Naive thymus-derived CD4-positive, alpha-beta T cell (primary cell): ENCODE measurements at regions not wholly inside any gene's neighbourhood (a gene's known extent, or its start where the extent isn't known, plus 50 kb on each side); places are given as distances from the start of the nearest gene placed in this dataset.
A peak's percentile ranks its signal among the peaks of the same experiment; 100 is the strongest.

Experiments used
- ATAC-seq: fragments of 150-1000 bp; cut with Tn5 transposase; 2 replicates; pipeline ENCODE4 v1.10.0; 2021; ENCODE audit warnings: mild to moderate bottlenecking, moderate library complexity
- CTCF ChIA-PET: fragments of 350-600 bp; sonication (Branson Sonifier 250); formaldehyde crosslinking; loops from one replicate; lab custom pipeline; 2021; ENCODE audit warnings: antibody characterized with exemption; lab: Charles Lee
- POLR2A ChIA-PET: fragments of 350-600 bp; sonication (Branson Sonifier 250); formaldehyde crosslinking; loops from one replicate; lab custom pipeline; 2021; ENCODE audit warnings: antibody characterized with exemption, inconsistent platforms; lab: Charles Lee
- DNase-seq, 9 donors: peaks; one replicate each; pipeline versions ENCODE4 v3.0.0 to v3.0.0-alpha.2; 2020 to 2022; ENCODE audit warnings: mixed read lengths in 1 of 9
- H3K27ac ChIP-seq: one replicate; pipeline ENCODE4 v1.7.0; 2013; ENCODE audit warnings: mild to moderate bottlenecking, low read depth, low read length, moderate library complexity
- H3K27me3 ChIP-seq, 2 donors: one replicate each; pipeline ENCODE4 v1.7.0; 2013; ENCODE audit warnings: low read length in 2 of 2, mild to moderate bottlenecking in 2 of 2, moderate library complexity in 2 of 2; ENCODE audit not compliant: control insufficient read depth in 2 of 2, insufficient read depth in 2 of 2
- H3K36me3 ChIP-seq, 3 experiments: 1 replicate in 2 of 3; 2 replicates in 1 of 3; pipeline ENCODE4 v1.7.0; 2013; ENCODE audit warnings: low read length in 3 of 3, mild to moderate bottlenecking in 3 of 3, moderate library complexity in 1 of 3; ENCODE audit not compliant: insufficient read depth in 3 of 3, control insufficient read depth in 2 of 3
- H3K4me1 ChIP-seq, 2 donors: one replicate each; pipeline ENCODE4 v1.7.0; 2013; ENCODE audit warnings: low read length in 2 of 2, mild to moderate bottlenecking in 2 of 2, moderate library complexity in 1 of 2; ENCODE audit not compliant: control insufficient read depth in 2 of 2, insufficient read depth in 2 of 2
- H3K4me3 ChIP-seq: 2 replicates; pipeline ENCODE4 v1.7.0; 2013; ENCODE audit warnings: mild to moderate bottlenecking, low read length
- H3K9me3 ChIP-seq, 3 experiments: 1 replicate in 2 of 3; 2 replicates in 1 of 3; pipeline ENCODE4 v1.7.0; 2013; ENCODE audit warnings: low read length in 3 of 3; ENCODE audit not compliant: control insufficient read depth in 2 of 3
- H3K27ac Mint-ChIP-seq, 9 donors: one replicate each; pipeline ENCODE4 v1.8.0; 2020 to 2022; ENCODE audit warnings: mixed read lengths in 9 of 9, mild to moderate bottlenecking in 8 of 9, moderate library complexity in 5 of 9, inconsistent platforms in 2 of 9
- H3K27me3 Mint-ChIP-seq, 5 donors: one replicate each; pipeline ENCODE4 v1.8.0; 2021 to 2022; ENCODE audit warnings: mixed read lengths in 5 of 5, mild to moderate bottlenecking in 1 of 5
- H3K36me3 Mint-ChIP-seq, 5 donors: one replicate each; pipeline ENCODE4 v1.8.0; 2020 to 2022; ENCODE audit warnings: mixed read lengths in 5 of 5, mild to moderate bottlenecking in 3 of 5, inconsistent platforms in 1 of 5
- H3K4me1 Mint-ChIP-seq, 7 donors: one replicate each; pipeline ENCODE4 v1.8.0; 2020 to 2022; ENCODE audit warnings: mixed read lengths in 7 of 7, mild to moderate bottlenecking in 3 of 7, inconsistent platforms in 1 of 7
- H3K4me3 Mint-ChIP-seq, 10 donors: one replicate each; pipeline ENCODE4 v1.8.0; 2020 to 2022; ENCODE audit warnings: mild to moderate bottlenecking in 10 of 10, mixed read lengths in 10 of 10, moderate library complexity in 6 of 10, inconsistent platforms in 2 of 10
- H3K9me3 Mint-ChIP-seq, 11 donors: one replicate each; pipeline ENCODE4 v1.8.0; 2020 to 2022; ENCODE audit warnings: mixed read lengths in 11 of 11, mild to moderate bottlenecking in 4 of 11, inconsistent platforms in 1 of 11, moderate library complexity in 1 of 11
- intact Hi-C, 2 donors: fragments of 100-400 bp; cut with micrococcal nuclease; formaldehyde crosslinking; loops; one replicate each; pipeline ENCODE4 v1.15.1; 2023

DNA sequence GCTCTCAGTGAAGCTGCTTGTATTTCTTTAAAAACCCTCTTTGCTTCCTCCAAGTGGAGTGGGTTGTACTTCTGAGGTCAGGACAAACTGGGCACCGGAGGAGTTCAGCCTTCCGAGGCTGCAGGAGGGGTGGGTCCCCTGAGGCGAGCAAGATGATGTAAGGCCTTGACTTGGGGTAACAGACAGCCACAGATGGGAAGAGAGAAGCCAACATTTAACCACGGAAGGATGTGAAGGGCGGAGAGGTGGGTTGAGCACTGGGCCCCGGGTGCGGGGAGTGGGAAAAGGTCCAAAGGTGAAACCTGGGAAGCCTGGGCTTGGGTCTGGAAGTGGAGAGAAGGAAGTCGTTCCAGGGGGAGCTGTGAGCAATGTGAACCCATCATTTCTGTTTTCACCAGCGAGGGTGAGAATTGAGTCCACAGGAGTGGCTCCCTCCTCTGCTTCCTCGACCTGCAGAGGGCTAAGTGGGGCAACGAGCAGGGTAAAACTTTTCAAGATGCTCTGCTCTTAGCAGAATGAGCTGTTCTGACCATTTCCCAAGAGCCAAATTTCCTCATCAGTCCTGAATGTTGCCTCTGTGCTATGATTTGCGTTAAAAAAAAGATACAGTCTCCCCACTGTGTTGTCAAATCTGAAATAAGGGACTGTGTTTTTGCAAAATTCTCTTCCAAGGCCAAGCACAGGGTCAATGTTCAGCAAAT, 137.7 kb upstream of the CRHR1 start:
- Histone ChIP-seq H3K9me3 (no peaks in the 10 kb centered on the region), H3K27me3 (no peaks in the 10 kb centered on the region), H3K36me3 (no peaks in the 10 kb centered on the region), H3K27ac (no peak overlapping the region), H3K4me1 (peaks cover 8 to 10% of the 10 kb centered on the region in 2 donors), H3K4me3 (no peak overlapping the region)
- intact Hi-C loops = no loop called here
- peaks cover 8 to 23% (median 18%) of the 10 kb centered on the region in 7 donors for H3K4me1 Mint-ChIP-seq
- no peaks in the 10 kb centered on the region for H3K9me3 Mint-ChIP-seq
- ChIA-PET CTCF (interaction anchor here (0.6 kb wide), 1 partner anchor 1099 kb away, joined by 3 read pairs; no protein-coding TSS in a partner anchor), POLR2A (no interaction called here)
- H3K27me3 Mint-ChIP-seq = peaks cover 0 to 5% (median 0%) of the 10 kb centered on the region in 5 donors
- no peaks in the 10 kb centered on the region for H3K36me3 Mint-ChIP-seq
- no peak for ATAC-seq
- peak overlapping the region in 3 of 9 donors; percentile 27 to 60 (median 46) for H3K27ac Mint-ChIP-seq
- no peak for DNase-seq
- peak overlapping the region in 2 of 10 donors; percentile 26 to 46 for H3K4me3 Mint-ChIP-seq

DNA sequence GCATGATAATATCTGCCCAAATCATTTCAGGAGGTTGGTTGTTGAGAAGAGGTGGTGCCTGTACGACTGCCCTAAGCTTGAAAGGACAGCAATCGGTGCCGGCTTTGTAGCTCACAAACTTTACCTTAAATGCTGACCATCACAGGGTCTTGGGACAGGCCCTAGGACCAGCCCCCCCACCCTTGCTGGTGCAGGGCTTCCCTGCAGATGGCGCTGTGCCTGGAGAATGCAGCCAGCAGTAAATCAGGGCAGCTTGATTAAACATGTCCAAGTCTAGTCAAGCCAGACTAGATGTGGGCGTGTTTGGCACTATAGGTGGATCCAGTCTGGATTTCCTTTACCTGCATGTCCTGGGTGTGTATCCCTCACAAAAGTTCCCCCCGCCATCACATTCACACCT, 135.5 kb upstream of the CRHR1 start:
- Mint-ChIP-seq H3K9me3 (no peaks in the 10 kb centered on the region), H3K4me1 (peaks cover 8 to 23% (median 18%) of the 10 kb centered on the region in 7 donors), H3K4me3 (no peak overlapping the region), H3K27me3 (peaks cover 0 to 8% (median 0%) of the 10 kb centered on the region in 5 donors), H3K36me3 (no peaks in the 10 kb centered on the region), H3K27ac (no peak overlapping the region)
- POLR2A ChIA-PET = interaction anchor here (1.1 kb wide), 1 partner anchor 12 kb away, joined by 3 read pairs; no protein-coding TSS in a partner anchor
- Histone ChIP-seq H3K36me3 (no peaks in the 10 kb centered on the region), H3K9me3 (no peaks in the 10 kb centered on the region), H3K27ac (no peak overlapping the region), H3K27me3 (no peaks in the 10 kb centered on the region), H3K4me3 (no peak overlapping the region), H3K4me1 (peaks cover 8 to 10% of the 10 kb centered on the region in 2 donors)
- CTCF ChIA-PET = interaction anchor here (0.5 to 1.2 kb wide), 3 partner anchors 9 to 602 kb away, joined by 3 to 5 read pairs (median 4); no protein-coding TSS in a partner anchor
- ATAC-seq = no peak
- DNase-seq = no peak
- intact Hi-C loops = no loop called here

- peaks cover 0 to 8% (median 0%) of the 10 kb centered on the region in 5 donors for H3K27me3 Mint-ChIP-seq
Measured at GRCh38 chr17:45649796-45650195, 134.3 kb upstream of the CRHR1 start.

DNA sequence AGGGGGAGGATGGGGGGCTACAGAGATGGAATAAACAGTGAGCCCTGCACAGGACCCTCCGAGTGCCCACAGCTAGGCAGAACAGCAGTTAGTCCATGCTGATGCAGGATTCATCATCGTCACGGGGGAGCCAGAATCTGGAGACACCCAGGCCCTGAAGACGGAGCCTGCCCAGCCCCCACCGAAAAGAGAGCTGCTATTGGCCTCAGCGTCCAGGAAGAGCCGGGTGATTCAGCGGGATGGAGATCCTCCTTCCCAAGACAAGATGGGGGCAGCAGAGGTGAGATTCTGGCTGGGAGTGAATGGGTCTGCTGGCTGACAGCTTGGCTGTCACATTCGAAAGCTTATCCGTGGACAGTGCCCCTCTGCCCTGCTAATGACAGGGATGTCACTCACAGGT, 133.6 kb upstream of the CRHR1 start:
- no peaks in the 10 kb centered on the region for H3K36me3 Mint-ChIP-seq
- Histone ChIP-seq H3K27ac (no peak overlapping the region), H3K4me3 (no peak overlapping the region), H3K9me3 (no peaks in the 10 kb centered on the region), H3K27me3 (no peaks in the 10 kb centered on the region), H3K36me3 (no peaks in the 10 kb centered on the region), H3K4me1 (peaks cover 8 to 10% of the 10 kb centered on the region in 2 donors)
- H3K27me3 Mint-ChIP-seq = peaks cover 0 to 8% (median 0%) of the 10 kb centered on the region in 5 donors
- H3K9me3 Mint-ChIP-seq = no peaks in the 10 kb centered on the region
- H3K27ac Mint-ChIP-seq = no peak overlapping the region
- no peak overlapping the region for H3K4me3 Mint-ChIP-seq
- CTCF ChIA-PET = no interaction called here
- peaks cover 8 to 23% (median 18%) of the 10 kb centered on the region in 7 donors for H3K4me1 Mint-ChIP-seq
- intact Hi-C loops = no loop called here
- DNase-seq = no peak
- POLR2A ChIA-PET = no interaction called here
- no peak for ATAC-seq

More at GRCh38 chr17:45649796-45650195, 134.3 kb upstream of the CRHR1 start:
- intact Hi-C loops = no loop called here
- Histone ChIP-seq H3K27me3 (no peaks in the 10 kb centered on the region), H3K27ac (no peak overlapping the region), H3K4me1 (peaks cover 8 to 10% of the 10 kb centered on the region in 2 donors), H3K9me3 (no peaks in the 10 kb centered on the region), H3K4me3 (no peak overlapping the region), H3K36me3 (no peaks in the 10 kb centered on the region)
- CTCF ChIA-PET = interaction anchor here (1.1 kb wide), 1 partner anchor 187 kb away, joined by 3 read pairs; no protein-coding TSS in a partner anchor
- no peak for DNase-seq
- POLR2A ChIA-PET = no interaction called here
- Mint-ChIP-seq H3K4me1 (peaks cover 8 to 23% (median 18%) of the 10 kb centered on the region in 7 donors), H3K4me3 (no peak overlapping the region), H3K9me3 (no peaks in the 10 kb centered on the region), H3K27ac (peak overlapping the region in 1 of 9 donors; percentile 41), H3K36me3 (no peaks in the 10 kb centered on the region)
- ATAC-seq = no peak

GRCh38 chr17:45651145-45651709, 132.9 kb upstream of the CRHR1 start:
- H3K36me3 Mint-ChIP-seq = no peaks in the 10 kb centered on the region
- ATAC-seq = no peak
- POLR2A ChIA-PET = no interaction called here

DNA sequence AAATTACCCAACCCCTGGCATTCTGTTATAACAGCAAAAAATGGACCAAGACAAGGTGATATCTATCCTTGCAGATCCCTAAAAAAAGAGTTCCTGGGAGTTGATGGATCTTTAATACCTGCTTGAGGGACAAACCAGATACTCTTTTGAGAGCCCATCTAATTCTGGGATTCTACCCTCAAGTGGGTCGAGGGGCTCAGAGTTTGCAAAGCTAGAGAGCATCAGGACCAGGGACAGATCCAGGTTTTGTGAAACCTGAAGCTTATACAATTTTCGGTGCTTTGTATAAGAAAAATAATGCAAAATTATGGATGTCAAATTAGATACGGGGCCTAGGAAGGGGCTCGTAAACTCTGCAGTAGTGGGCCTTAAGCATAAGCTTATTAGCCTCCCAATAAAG, 130.5 kb upstream of the CRHR1 start:
- Mint-ChIP-seq H3K27ac (no peak overlapping the region), H3K9me3 (no peaks in the 10 kb centered on the region), H3K4me1 (peaks cover 0 to 6% (median 0%) of the 10 kb centered on the region in 7 donors), H3K27me3 (peaks cover 0 to 14% (median 0%) of the 10 kb centered on the region in 5 donors), H3K36me3 (no peaks in the 10 kb centered on the region), H3K4me3 (no peak overlapping the region)
- no peaks in the 10 kb centered on the region for H3K36me3 ChIP-seq
- no peaks in the 10 kb centered on the region for H3K9me3 ChIP-seq
- DNase-seq (no peak), ATAC-seq (no peak)
- no peaks in the 10 kb centered on the region for H3K4me1 ChIP-seq
- no peaks in the 10 kb centered on the region for H3K27me3 ChIP-seq
- H3K4me3 ChIP-seq = no peak overlapping the region
- ChIA-PET CTCF (no interaction called here), POLR2A (no interaction called here)
- intact Hi-C loops = no loop called here
- no peak overlapping the region for H3K27ac ChIP-seq

More at GRCh38 chr17:45651145-45651709, 132.9 kb upstream of the CRHR1 start:
- intact Hi-C loops = no loop called here
- Mint-ChIP-seq H3K9me3 (no peaks in the 10 kb centered on the region), H3K27ac (no peak overlapping the region), H3K4me1 (peaks cover 2 to 21% (median 14%) of the 10 kb centered on the region in 7 donors), H3K4me3 (no peak overlapping the region), H3K27me3 (peaks cover 0 to 8% (median 0%) of the 10 kb centered on the region in 5 donors)
- no peaks in the 10 kb centered on the region for H3K36me3 ChIP-seq
- no peaks in the 10 kb centered on the region for H3K27me3 ChIP-seq
- no peak for DNase-seq
- H3K9me3 ChIP-seq = no peaks in the 10 kb centered on the region
- peaks cover 8 to 10% of the 10 kb centered on the region in 2 donors for H3K4me1 ChIP-seq
- CTCF ChIA-PET = no interaction called here
- no peak overlapping the region for H3K27ac ChIP-seq
- no peak overlapping the region for H3K4me3 ChIP-seq
